GM12865 (cell line): ENCODE measurements at regions not wholly inside any gene's neighbourhood (a gene's known extent, or its start where the extent isn't known, plus 50 kb on each side); places are given as distances from the start of the nearest gene placed in this dataset.

Experiments
- DNase-seq: peaks from one replicate; pipeline ENCODE4 v3.0.0; 2010; ENCODE audit warnings: low read depth
- H3K4me3 ChIP-seq: 2 replicates; pipeline ENCODE4 v1.5.1; 2011; ENCODE audit warnings: mild to moderate bottlenecking, low read depth, low read length, control low read depth
- TF ChIP-seq, protein P1 (sequence below): IDR thresholded peaks from 2 replicates; pipeline ENCODE4 v1.5.1; 2011; ENCODE audit warnings: low read length, control low read depth, low read depth, inconsistent platforms; ENCODE audit not compliant: insufficient read depth; ENCODE audit errors: missing control alignments

GRCh38 chr3:168860028-168860427 lies 764.3 kb upstream of the GOLIM4 start:
- H3K4me3 ChIP-seq, result no peak overlapping the region
- TF ChIP-seq, protein P1, sequence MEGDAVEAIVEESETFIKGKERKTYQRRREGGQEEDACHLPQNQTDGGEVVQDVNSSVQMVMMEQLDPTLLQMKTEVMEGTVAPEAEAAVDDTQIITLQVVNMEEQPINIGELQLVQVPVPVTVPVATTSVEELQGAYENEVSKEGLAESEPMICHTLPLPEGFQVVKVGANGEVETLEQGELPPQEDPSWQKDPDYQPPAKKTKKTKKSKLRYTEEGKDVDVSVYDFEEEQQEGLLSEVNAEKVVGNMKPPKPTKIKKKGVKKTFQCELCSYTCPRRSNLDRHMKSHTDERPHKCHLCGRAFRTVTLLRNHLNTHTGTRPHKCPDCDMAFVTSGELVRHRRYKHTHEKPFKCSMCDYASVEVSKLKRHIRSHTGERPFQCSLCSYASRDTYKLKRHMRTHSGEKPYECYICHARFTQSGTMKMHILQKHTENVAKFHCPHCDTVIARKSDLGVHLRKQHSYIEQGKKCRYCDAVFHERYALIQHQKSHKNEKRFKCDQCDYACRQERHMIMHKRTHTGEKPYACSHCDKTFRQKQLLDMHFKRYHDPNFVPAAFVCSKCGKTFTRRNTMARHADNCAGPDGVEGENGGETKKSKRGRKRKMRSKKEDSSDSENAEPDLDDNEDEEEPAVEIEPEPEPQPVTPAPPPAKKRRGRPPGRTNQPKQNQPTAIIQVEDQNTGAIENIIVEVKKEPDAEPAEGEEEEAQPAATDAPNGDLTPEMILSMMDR, result no peak
- no peak for DNase-seq

DNA sequence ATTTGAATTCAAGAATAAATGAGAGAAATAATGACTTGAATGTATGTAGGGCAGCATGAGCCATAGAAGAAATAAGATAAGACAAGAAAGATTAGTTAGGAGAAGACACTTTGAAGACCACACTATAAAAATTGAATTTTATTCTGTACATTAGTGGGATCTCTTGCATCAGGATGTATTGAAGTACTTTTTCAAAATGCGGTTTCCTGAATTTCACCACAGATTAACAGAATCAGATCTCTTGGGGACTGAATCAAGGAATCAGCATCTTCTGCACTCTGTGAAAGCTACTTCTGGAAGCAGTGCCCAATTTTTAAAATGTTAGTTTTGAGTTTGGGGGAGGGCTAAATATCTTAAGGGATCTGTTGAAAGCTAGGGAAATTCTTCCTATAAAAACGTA lies 763.9 kb upstream of the GOLIM4 start:
- DNase-seq, result no peak
- TF ChIP-seq, protein P1, result no peak
- H3K4me3 ChIP-seq, result no peak overlapping the region

GRCh38 chr3:168859143-168859542 lies 763.4 kb upstream of the GOLIM4 start:
- no peak overlapping the region for H3K4me3 ChIP-seq
- TF ChIP-seq, protein P1, result no peak
- no peak for DNase-seq

DNA sequence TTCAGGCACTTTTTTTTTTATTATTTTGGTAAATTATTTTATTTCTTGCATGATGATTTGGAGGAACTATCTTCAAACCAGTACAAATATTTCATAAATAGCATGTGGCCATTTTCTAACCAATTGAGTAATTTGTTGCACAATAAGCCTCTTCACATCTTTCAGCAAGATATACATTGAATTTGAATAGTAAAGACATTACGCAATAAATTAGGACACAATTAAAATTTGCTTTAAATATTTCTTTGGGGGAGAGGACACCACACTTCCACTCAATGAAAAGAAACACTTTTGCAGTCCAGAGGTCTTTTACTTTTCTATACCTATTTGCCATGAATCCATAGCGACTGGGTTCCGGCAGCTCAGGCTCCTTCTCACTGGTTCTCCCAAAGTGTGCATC lies 762.6 kb upstream of the GOLIM4 start:
- no peak overlapping the region for H3K4me3 ChIP-seq
- no peak for DNase-seq
- TF ChIP-seq, protein P1, result no peak

- DNase-seq, result no peak
- H3K4me3 ChIP-seq, result no peak overlapping the region
- TF ChIP-seq, protein P1, result no peak
These were observed 754.4 kb upstream of the GOLIM4 start for GRCh38 chr3:168850109-168850508.

DNA sequence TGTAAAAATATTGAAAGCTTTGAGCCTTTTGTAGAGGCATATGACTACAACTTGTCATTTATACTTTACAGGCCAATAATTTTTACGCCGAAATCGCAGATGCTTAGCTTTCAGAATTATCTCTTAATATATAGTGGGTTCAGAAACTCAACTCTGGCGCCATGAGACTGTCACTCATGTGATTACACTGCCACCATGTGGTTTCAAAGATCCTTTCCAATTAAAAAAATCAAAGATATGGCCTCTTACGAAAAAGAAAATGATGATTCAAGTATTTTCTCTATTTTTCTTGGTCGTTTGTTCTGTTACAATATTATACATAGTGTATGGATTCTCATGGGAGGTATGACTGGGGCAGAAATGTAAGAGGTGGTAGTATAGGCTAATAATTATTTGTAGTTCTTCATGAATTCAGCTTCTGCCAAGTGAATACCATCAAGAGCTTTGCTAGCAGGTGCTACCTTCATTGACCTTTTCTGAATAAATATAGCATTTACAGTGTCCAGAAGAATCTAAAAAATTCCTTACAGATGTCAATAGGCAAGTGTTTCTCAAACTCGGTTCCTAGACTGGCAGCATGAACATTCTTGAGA lies 751.7 kb upstream of the GOLIM4 start:
- TF ChIP-seq, protein P1, result peak; percentile 34
- peak; percentile 59 for DNase-seq
- H3K4me3 ChIP-seq, result no peak overlapping the region

GRCh38 chr3:168844894-168845482 lies 749.3 kb upstream of the GOLIM4 start:
- TF ChIP-seq, protein P1, result no peak
- no peak overlapping the region for H3K4me3 ChIP-seq
- DNase-seq, result no peak
